ENCODE measurements at regions not wholly inside any gene's neighbourhood (a gene's known extent, or its start where the extent isn't known, plus 50 kb on each side); places are given as distances from the start of the nearest gene placed in this dataset.

DNA sequence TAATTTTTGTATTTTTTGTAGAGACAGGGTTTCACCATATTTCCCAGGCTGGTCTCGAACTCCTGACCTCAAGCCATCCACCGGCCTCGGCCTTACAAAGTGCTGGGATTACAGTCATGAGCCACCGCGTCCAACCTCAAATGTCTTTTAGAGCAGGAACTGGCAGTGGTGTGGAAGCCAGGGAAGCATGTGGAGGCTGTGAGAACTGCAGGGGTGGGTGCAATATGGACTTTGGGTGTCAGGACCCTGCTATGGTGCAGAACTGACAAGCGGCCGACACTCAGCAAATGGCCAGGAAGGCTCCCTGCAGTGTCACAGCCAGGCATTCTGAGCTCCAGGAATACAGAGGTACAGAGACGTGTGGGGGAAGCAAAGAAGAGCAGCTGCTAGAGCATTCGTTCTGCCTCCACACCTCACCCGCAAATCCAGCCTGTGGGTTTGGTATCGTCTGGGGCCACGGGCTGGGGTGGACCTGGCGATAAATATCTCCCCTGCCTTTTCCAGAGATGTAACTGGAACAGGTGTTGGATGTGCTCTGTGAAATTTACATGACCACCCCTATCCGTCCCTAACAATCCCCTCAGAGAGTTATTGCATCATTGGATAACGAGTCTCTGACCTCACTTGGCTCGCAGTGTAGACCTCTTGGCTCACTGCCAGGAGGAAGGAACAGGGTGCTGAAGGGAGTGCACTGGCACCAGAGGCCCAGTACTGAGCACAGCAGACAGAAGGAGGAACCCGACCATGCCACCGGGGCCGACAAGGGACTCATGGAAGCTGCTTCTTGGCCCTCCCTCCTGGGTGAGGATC, 624.7 kb upstream of the B3GAT1 start:
- Histone ChIP-seq H3K27me3 (ENCODE audit: low read depth, low read length) (no peaks in the 10 kb centered on the region), H3K27ac (ENCODE audit: low read length) (no peak overlapping the region), H3K9me3 (ENCODE audit: control insufficient read depth in 1 of 2, low read length in 2 of 2) (no peaks in the 10 kb centered on the region), H3K4me3 (ENCODE audit: low read depth in 1 of 2, low read length in 2 of 2) (no peak overlapping the region), H3K4me1 (ENCODE audit: control insufficient read depth in 1 of 2, insufficient read depth in 2 of 2, low read length in 2 of 2) (no peaks in the 10 kb centered on the region), H3K36me3 (ENCODE audit: control insufficient read depth in 1 of 2, insufficient read depth in 2 of 2, low read length in 2 of 2) (no peaks in the 10 kb centered on the region)

DNA sequence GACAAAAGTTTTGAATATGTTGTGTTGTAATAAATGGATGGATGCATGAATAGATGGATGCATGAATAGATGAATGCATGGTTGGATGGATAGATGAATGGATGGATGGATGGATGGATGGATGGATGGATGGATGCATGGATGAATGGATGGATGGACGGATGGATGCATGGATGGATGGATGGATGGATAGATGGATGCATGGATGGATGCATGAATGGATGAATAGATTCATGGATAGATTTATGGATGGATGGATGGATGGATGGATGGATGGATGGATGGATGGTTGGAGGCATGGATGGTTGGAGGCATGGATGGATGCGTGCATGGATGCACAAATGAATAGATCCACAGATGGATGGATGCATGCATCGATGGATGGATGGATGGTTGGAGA, 623.2 kb upstream of the B3GAT1 start:
- H3K27me3 ChIP-seq (ENCODE audit: low read depth, low read length): no peaks in the 10 kb centered on the region
- H3K27ac ChIP-seq (ENCODE audit: low read length): no peak overlapping the region
- no peaks in the 10 kb centered on the region for H3K36me3 ChIP-seq (ENCODE audit: control insufficient read depth in 1 of 2, insufficient read depth in 2 of 2, low read length in 2 of 2)
- H3K4me1 ChIP-seq (ENCODE audit: control insufficient read depth in 1 of 2, insufficient read depth in 2 of 2, low read length in 2 of 2): no peaks in the 10 kb centered on the region
- no peak overlapping the region for H3K4me3 ChIP-seq (ENCODE audit: low read depth in 1 of 2, low read length in 2 of 2)
- H3K9me3 ChIP-seq (ENCODE audit: control insufficient read depth in 1 of 2, low read length in 2 of 2): no peaks in the 10 kb centered on the region

DNA sequence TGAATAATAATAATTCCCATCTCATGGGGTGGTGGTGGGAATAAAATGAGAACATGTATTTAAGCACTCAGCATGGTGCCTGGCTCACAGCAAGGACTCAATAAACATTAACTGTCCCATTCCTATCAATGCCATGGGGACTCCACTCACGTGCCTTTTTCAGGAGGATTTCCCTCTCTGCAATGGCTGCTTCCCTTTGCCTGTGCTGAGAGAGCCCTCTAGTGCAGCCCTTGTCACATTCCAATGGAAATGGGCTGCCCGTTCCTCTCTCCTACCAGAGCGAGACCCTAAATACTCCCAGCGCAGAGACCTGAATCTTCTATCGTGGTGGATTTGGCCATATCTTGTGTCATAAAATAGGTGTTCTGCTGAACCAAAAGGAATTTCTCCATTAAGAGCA, 621.5 kb upstream of the B3GAT1 start:
- H3K27ac ChIP-seq (ENCODE audit: low read length): no peak overlapping the region
- no peaks in the 10 kb centered on the region for H3K4me1 ChIP-seq (ENCODE audit: control insufficient read depth in 1 of 2, insufficient read depth in 2 of 2, low read length in 2 of 2)
- no peaks in the 10 kb centered on the region for H3K9me3 ChIP-seq (ENCODE audit: control insufficient read depth in 1 of 2, low read length in 2 of 2)
- H3K4me3 ChIP-seq (ENCODE audit: low read depth in 1 of 2, low read length in 2 of 2): no peak overlapping the region
- no peaks in the 10 kb centered on the region for H3K36me3 ChIP-seq (ENCODE audit: control insufficient read depth in 1 of 2, insufficient read depth in 2 of 2, low read length in 2 of 2)
- no peaks in the 10 kb centered on the region for H3K27me3 ChIP-seq (ENCODE audit: low read depth, low read length)

DNA sequence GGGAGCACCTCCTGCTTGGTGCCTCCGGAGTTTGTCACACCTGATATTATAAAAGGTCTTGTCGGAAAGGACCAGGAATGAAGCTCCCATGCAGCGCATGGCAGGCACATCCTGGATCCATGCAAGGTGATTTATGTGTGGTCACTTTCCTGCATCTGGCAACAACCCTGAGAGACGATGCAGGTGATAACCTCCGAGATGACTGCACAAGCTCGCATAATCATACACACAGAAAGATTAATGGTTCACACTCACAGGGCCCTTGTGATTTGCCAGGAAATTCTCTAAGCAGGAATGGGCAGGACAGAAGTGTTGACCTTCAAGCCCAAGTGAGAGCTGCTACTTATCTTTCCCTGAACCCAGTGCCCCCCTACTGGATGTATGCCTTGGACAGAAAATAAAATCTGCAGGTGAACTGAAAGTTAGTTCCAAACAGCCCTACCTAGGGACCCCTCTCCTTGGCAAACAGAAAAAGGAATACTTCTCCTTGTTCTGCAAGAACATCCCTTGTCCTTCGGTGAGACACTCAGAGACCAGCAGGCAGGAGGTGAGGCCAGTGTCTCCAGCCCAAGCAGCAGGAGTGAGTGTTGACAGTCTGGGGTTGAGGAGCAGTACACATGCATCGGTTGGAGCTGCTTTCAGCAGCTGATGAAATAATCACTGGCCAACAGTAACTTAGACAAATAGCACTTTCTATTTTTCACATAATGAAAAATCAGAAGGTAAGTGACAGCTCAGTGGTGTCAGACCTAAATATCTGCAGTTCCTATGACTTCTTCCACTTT, 619.4 kb upstream of the B3GAT1 start:
- no peaks in the 10 kb centered on the region for H3K9me3 ChIP-seq (ENCODE audit: control insufficient read depth in 1 of 2, low read length in 2 of 2)
- no peaks in the 10 kb centered on the region for H3K4me1 ChIP-seq (ENCODE audit: control insufficient read depth in 1 of 2, insufficient read depth in 2 of 2, low read length in 2 of 2)
- H3K27ac ChIP-seq (ENCODE audit: low read length): no peak overlapping the region
- H3K27me3 ChIP-seq (ENCODE audit: low read depth, low read length): no peaks in the 10 kb centered on the region
- H3K36me3 ChIP-seq (ENCODE audit: control insufficient read depth in 1 of 2, insufficient read depth in 2 of 2, low read length in 2 of 2): no peaks in the 10 kb centered on the region
- H3K4me3 ChIP-seq (ENCODE audit: low read depth in 1 of 2, low read length in 2 of 2): no peak overlapping the region

DNA sequence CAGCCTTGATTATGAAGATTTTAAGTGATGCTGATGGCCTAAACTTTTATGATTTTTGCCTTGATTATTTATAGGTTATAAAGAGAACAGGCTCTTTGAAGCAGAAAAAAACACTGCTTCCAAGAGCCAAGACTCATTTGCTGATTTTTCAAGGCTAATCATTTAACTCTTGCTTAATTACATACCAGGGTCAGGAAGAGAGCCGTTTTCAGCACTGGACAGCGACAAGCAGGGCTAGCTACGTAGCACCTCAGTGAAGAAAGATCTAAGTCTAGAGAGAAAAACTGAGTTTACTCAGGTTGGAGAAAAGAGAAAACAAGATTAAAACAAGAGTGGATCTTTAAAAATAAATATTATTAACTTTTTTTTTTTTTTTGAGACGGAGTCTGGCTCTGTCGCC, 615.4 kb upstream of the B3GAT1 start:
- no peaks in the 10 kb centered on the region for H3K36me3 ChIP-seq (ENCODE audit: control insufficient read depth in 1 of 2, insufficient read depth in 2 of 2, low read length in 2 of 2)
- H3K4me1 ChIP-seq (ENCODE audit: control insufficient read depth in 1 of 2, insufficient read depth in 2 of 2, low read length in 2 of 2): no peaks in the 10 kb centered on the region
- no peak overlapping the region for H3K27ac ChIP-seq (ENCODE audit: low read length)
- H3K4me3 ChIP-seq (ENCODE audit: low read depth in 1 of 2, low read length in 2 of 2): no peak overlapping the region
- no peaks in the 10 kb centered on the region for H3K27me3 ChIP-seq (ENCODE audit: low read depth, low read length)
- no peaks in the 10 kb centered on the region for H3K9me3 ChIP-seq (ENCODE audit: control insufficient read depth in 1 of 2, low read length in 2 of 2)

DNA sequence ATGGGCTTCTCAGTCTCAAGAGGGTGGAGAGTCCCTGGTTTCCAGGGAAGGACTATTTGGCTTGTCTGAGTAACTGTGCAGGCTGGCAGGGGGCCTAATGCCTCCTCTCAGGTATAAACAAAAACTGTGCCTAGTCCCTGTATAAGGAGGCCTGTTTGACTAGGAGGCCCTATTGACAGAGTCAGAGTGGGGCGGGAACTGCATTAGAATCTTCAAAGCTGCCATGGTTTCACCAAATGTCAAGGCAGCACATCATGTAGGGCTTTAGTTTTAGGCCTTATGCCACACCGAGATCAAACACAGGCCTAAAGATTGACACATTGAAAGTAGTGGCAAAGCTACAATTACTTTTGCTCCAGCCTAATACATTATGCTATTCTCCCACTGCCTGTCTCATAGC, 611.5 kb upstream of the B3GAT1 start:
- Histone ChIP-seq H3K4me1 (ENCODE audit: control insufficient read depth in 1 of 2, insufficient read depth in 2 of 2, low read length in 2 of 2) (no peaks in the 10 kb centered on the region), H3K4me3 (ENCODE audit: low read depth in 1 of 2, low read length in 2 of 2) (no peak overlapping the region), H3K27me3 (ENCODE audit: low read depth, low read length) (no peaks in the 10 kb centered on the region), H3K36me3 (ENCODE audit: control insufficient read depth in 1 of 2, insufficient read depth in 2 of 2, low read length in 2 of 2) (no peaks in the 10 kb centered on the region), H3K9me3 (ENCODE audit: control insufficient read depth in 1 of 2, low read length in 2 of 2) (no peaks in the 10 kb centered on the region), H3K27ac (ENCODE audit: low read length) (no peak overlapping the region)

DNA sequence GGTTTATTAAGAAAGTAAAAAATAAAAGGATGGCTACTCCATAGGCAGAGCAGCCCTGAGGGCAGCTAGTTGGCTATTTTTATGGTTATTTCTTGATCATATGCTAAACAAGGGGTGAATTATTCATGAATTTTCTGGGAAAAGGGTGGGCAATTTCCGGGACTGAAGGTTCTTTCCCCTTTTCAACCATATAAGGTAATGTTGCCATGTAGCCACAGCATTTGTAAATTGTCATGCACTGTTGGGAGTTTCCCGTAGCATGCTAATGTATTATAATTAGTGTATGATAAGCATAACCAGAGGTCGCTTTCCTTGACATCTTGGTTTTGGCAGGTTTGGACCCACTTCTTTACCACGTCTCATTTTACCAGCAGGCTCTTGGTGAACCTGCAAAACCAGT, 610.4 kb upstream of the B3GAT1 start:
- Histone ChIP-seq H3K4me3 (ENCODE audit: low read depth in 1 of 2, low read length in 2 of 2) (no peak overlapping the region), H3K9me3 (ENCODE audit: control insufficient read depth in 1 of 2, low read length in 2 of 2) (no peaks in the 10 kb centered on the region), H3K27ac (ENCODE audit: low read length) (no peak overlapping the region), H3K4me1 (ENCODE audit: control insufficient read depth in 1 of 2, insufficient read depth in 2 of 2, low read length in 2 of 2) (no peaks in the 10 kb centered on the region), H3K27me3 (ENCODE audit: low read depth, low read length) (no peaks in the 10 kb centered on the region), H3K36me3 (ENCODE audit: control insufficient read depth in 1 of 2, insufficient read depth in 2 of 2, low read length in 2 of 2) (no peaks in the 10 kb centered on the region)

DNA sequence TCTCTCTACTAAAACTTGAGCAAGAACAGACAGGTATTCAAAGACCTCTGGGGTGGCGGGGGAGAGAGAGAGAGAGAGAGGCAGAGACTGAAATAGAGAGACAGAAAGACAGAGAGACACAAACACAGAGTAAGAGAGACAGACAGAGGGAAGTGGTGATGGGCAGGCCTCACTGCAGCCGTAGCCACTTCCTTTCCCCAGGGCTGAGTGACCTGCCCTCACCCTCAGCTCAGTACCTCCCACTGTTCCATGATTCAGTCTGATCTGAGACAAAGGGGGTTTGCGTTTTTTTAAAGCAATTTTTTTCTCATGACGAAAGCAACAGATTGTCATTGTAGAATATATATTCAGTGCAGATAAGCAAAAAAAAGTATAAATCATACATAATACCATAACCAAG, 607.9 kb upstream of the B3GAT1 start:
- Histone ChIP-seq H3K27me3 (ENCODE audit: low read depth, low read length) (no peaks in the 10 kb centered on the region), H3K27ac (ENCODE audit: low read length) (no peak overlapping the region), H3K36me3 (ENCODE audit: control insufficient read depth in 1 of 2, insufficient read depth in 2 of 2, low read length in 2 of 2) (no peaks in the 10 kb centered on the region)

DNA sequence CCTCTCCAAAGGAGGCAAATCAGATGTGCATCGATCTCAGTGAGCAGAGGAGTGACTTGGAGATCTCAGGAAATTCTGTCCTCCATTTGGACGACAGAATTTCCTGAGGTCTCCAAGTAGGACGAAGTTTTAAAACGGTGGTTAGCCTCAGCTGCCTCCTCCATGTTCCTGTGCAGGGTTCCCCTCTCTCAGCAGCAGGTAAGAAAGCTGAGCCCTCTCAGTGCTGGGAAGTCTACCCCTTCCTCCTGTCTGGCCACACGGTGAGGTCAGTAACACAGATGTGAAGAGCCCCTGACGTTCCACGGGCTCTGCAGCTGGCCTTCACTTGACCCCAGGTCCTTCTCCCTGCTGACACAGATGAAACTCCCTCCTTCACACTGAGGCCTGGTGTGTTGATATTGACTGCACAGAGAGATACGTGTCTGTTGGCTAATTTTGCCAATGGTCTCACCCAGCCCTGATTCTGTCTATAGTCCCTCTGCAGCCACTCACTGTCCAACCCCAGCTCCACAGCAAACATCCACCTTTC, 607.4 kb upstream of the B3GAT1 start:
- H3K9me3 ChIP-seq (ENCODE audit: control insufficient read depth in 1 of 2, low read length in 2 of 2): no peaks in the 10 kb centered on the region
- H3K4me1 ChIP-seq (ENCODE audit: control insufficient read depth in 1 of 2, insufficient read depth in 2 of 2, low read length in 2 of 2): no peaks in the 10 kb centered on the region
- H3K36me3 ChIP-seq (ENCODE audit: control insufficient read depth in 1 of 2, insufficient read depth in 2 of 2, low read length in 2 of 2): no peaks in the 10 kb centered on the region
- H3K27me3 ChIP-seq (ENCODE audit: low read depth, low read length): no peaks in the 10 kb centered on the region
- no peak overlapping the region for H3K27ac ChIP-seq (ENCODE audit: low read length)
- no peak overlapping the region for H3K4me3 ChIP-seq (ENCODE audit: low read depth in 1 of 2, low read length in 2 of 2)

More for the DNA sequence above, 607.9 kb upstream of the B3GAT1 start:
- Histone ChIP-seq H3K4me1 (ENCODE audit: control insufficient read depth in 1 of 2, insufficient read depth in 2 of 2, low read length in 2 of 2) (no peaks in the 10 kb centered on the region), H3K4me3 (ENCODE audit: low read depth in 1 of 2, low read length in 2 of 2) (no peak overlapping the region), H3K9me3 (ENCODE audit: control insufficient read depth in 1 of 2, low read length in 2 of 2) (no peaks in the 10 kb centered on the region)

DNA sequence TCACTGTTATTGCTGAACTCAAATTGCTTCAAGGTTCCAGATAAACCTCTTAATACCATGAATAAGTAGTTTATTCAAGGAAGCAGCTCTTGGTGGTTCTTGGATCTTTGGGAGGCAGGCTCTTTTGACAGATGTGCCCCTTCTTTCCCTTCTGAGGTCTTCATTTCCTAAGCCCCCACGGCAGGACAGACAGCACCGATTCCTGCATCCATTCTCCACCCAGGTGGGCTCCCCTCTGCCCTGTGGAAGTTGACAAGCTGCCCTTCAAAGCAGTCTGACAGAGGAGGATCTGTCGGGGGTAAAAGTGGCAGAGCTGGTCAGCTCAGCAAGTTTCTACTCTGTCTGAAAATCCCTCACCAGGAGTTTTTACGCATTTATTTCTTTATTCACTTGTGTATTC, 605.3 kb upstream of the B3GAT1 start:
- H3K36me3 ChIP-seq (ENCODE audit: control insufficient read depth in 1 of 2, insufficient read depth in 2 of 2, low read length in 2 of 2): no peaks in the 10 kb centered on the region
- H3K4me3 ChIP-seq (ENCODE audit: low read depth in 1 of 2, low read length in 2 of 2): no peak overlapping the region
- H3K9me3 ChIP-seq (ENCODE audit: control insufficient read depth in 1 of 2, low read length in 2 of 2): no peaks in the 10 kb centered on the region
- no peak overlapping the region for H3K27ac ChIP-seq (ENCODE audit: low read length)
- H3K27me3 ChIP-seq (ENCODE audit: low read depth, low read length): no peaks in the 10 kb centered on the region
- H3K4me1 ChIP-seq (ENCODE audit: control insufficient read depth in 1 of 2, insufficient read depth in 2 of 2, low read length in 2 of 2): no peaks in the 10 kb centered on the region

DNA sequence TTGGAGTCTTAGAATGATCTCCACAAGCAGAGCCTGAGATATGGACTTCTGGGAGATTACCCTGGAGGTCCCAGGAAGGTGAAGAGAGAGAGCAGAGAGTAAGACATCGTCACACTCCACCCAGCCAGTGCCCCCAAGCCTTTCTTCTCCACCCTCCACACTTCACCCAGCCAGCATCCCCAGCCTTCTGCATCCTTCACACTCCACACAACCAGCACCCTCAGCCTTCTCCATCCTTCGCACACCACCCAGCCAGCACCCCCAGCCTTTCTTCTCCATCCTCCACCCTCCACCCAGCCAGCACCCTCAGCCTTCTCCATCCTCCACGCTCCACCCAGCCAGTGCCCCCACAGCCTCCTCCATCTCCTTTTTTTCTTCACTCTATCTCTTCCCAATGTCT, 603.9 kb upstream of the B3GAT1 start:
- no peaks in the 10 kb centered on the region for H3K9me3 ChIP-seq (ENCODE audit: control insufficient read depth in 1 of 2, low read length in 2 of 2)
- H3K4me1 ChIP-seq (ENCODE audit: control insufficient read depth in 1 of 2, insufficient read depth in 2 of 2, low read length in 2 of 2): no peaks in the 10 kb centered on the region
- no peak overlapping the region for H3K4me3 ChIP-seq (ENCODE audit: low read depth in 1 of 2, low read length in 2 of 2)

More for the DNA sequence above, 603.9 kb upstream of the B3GAT1 start:
- no peak overlapping the region for H3K27ac ChIP-seq (ENCODE audit: low read length)
- no peaks in the 10 kb centered on the region for H3K36me3 ChIP-seq (ENCODE audit: control insufficient read depth in 1 of 2, insufficient read depth in 2 of 2, low read length in 2 of 2)
- no peaks in the 10 kb centered on the region for H3K27me3 ChIP-seq (ENCODE audit: low read depth, low read length)
